ENCODE measurements at regions not wholly inside any gene's neighbourhood (a gene's known extent, or its start where the extent isn't known, plus 50 kb on each side); places are given as distances from the start of the nearest gene placed in this dataset.

GRCh38 chr21:23732776-23733175 lies 1874.5 kb downstream of the MRPL39 start:
- Histone ChIP-seq H3K4me1 (replicated peaks in 1 of 4; ENCODE audit: control insufficient read depth in 3 of 4, insufficient read depth in 4 of 4, low read length in 3 of 4) (no peaks in the 10 kb centered on the region), H4K5ac (ENCODE audit: insufficient read length, low read depth, low read length) (no peak overlapping the region), H3K23me2 (ENCODE audit: low read depth, low read length) (no peaks in the 10 kb centered on the region), H3K79me1 (ENCODE audit: low read depth, low read length) (no peaks in the 10 kb centered on the region), H2AFZ (ENCODE audit: low read length) (no peak overlapping the region), H2BK15ac (ENCODE audit: low read length) (no peak overlapping the region), H3K9ac (replicated peaks in 1 of 4; ENCODE audit: extremely low read depth in 1 of 4, low read depth in 3 of 4, low read length in 3 of 4) (no peak overlapping the region), H3K4me2 (ENCODE audit: insufficient read depth in 1 of 2, low read depth in 2 of 2, low read length in 2 of 2) (no peak overlapping the region), H3K14ac (ENCODE audit: insufficient read length) (no peak overlapping the region), H2BK120ac (replicated peaks; ENCODE audit: low read depth, low read length) (no peak overlapping the region), H3K56ac (replicated peaks; ENCODE audit: insufficient read length, low read depth, low read length) (no peak overlapping the region), H3K23ac (ENCODE audit: insufficient read length) (no peak overlapping the region), H3K9me3 (ENCODE audit: insufficient read depth in 2 of 2, low read depth in 1 of 2, low read length in 1 of 2) (no peaks in the 10 kb centered on the region; a peak in 1 of 4 replicates), H2BK20ac (ENCODE audit: low read length) (no peak overlapping the region), H3K4me3 (ENCODE audit: extremely low read depth in 1 of 4, insufficient read depth in 2 of 4, low read depth in 3 of 4, low read length in 4 of 4) (no peak overlapping the region), H2AK5ac (ENCODE audit: low read depth, low read length) (no peak overlapping the region), H3K18ac (ENCODE audit: extremely low read depth, low read length) (no peak overlapping the region), H3K36me3 (ENCODE audit: control insufficient read depth in 2 of 4, insufficient read depth in 4 of 4, low read length in 3 of 4) (no peaks in the 10 kb centered on the region), H3K27me3 (replicated peaks in 1 of 4; ENCODE audit: control insufficient read depth in 3 of 4, extremely low read depth in 1 of 4, insufficient read depth in 3 of 4, low read length in 3 of 4) (no peaks in the 10 kb centered on the region), H4K91ac (replicated peaks; ENCODE audit: insufficient read length, low read length) (no peak overlapping the region), H4K8ac (ENCODE audit: extremely low read depth, insufficient read depth, low read length) (no peak overlapping the region), H3K79me2 (ENCODE audit: control insufficient read depth in 1 of 2, insufficient read depth in 2 of 2, low read length in 2 of 2) (no peaks in the 10 kb centered on the region), H3K4ac (replicated peaks; ENCODE audit: insufficient read length, low read depth, low read length) (no peak overlapping the region), H2BK5ac (ENCODE audit: low read depth, low read length) (no peak overlapping the region), H3K27ac (ENCODE audit: low read depth, low read length) (no peak overlapping the region), H2BK12ac (ENCODE audit: low read depth, low read length) (no peak overlapping the region), H4K20me1 (replicated peaks in 1 of 2; ENCODE audit: control insufficient read depth in 1 of 2, insufficient read depth in 2 of 2, low read length in 2 of 2) (no peaks in the 10 kb centered on the region)
- DNase-seq (ENCODE audit: low read depth in 1 of 2, low spot score in 2 of 2) (no peak), FAIRE-seq (no peak)
- POLR2A ChIA-PET (ENCODE audit: partially characterized antibody): no interaction called here
- CTCF ChIA-PET (ENCODE audit: partially characterized antibody): no interaction called here
- TF ChIP-seq RBBP5 (IDR thresholded peaks at IDR 0.05; ENCODE audit: borderline replicate concordance, low read depth, low read length) (no peak), RFX5 (IDR thresholded peaks at IDR 0.05; ENCODE audit: borderline replicate concordance, low read depth, low read length) (no peak), EZH2 (IDR thresholded peaks at IDR 0.05; ENCODE audit: low read depth, low read length, severe bottlenecking) (no peak), CHD1 (IDR thresholded peaks at IDR 0.05; ENCODE audit: low read depth, low read length) (no peak), POU5F1 (IDR thresholded peaks at IDR 0.05; ENCODE audit: low read depth, low read length) (no peak)
- 94% methylated on average over 1 of the region's 1 CpG; no CpG with 5 or more reads in 1 of the 2 experiments for WGBS, 2 experiments (ENCODE audit: extremely low coverage in 1 of 2, insufficient coverage in 1 of 2, insufficient read length in 1 of 2, insufficient replicate concordance in 2 of 2, low coverage in 1 of 2, low lambda C conversion rate in 2 of 2, missing lambda C conversion rate in 1 of 2)
